ENCODE measurements at regions not wholly inside any gene's neighbourhood (a gene's known extent, or its start where the extent isn't known, plus 50 kb on each side); places are given as distances from the start of the nearest gene placed in this dataset.

GRCh38 chr10:43986374-43986773 lies 337.7 kb upstream of the ZNF32 start:
- BruUV-seq (replicated peaks), result no TSS peak
- H3K36me3 ChIP-seq (ENCODE audit: control insufficient read depth, insufficient read depth, low read length), result no peaks in the 10 kb centered on the region
- H3K27ac ChIP-seq (ENCODE audit: low read length), result no peak overlapping the region
- DNase-seq (ENCODE audit: low read depth, low spot score) (no peak), ATAC-seq (no peak)
- in situ Hi-C loops (cut with HindIII; ENCODE audit: low pct_unique_long_range_greater_than_20kb, low sequenced_read_pairs), result no loop called here
- no peaks in the 10 kb centered on the region for H3K9me3 ChIP-seq (ENCODE audit: control insufficient read depth, insufficient read depth, low read depth, low read length)
- intact Hi-C loops (cut with micrococcal nuclease; ENCODE audit: unreplicated experiment), result no loop called here
- H3K4me3 ChIP-seq (ENCODE audit: low read depth in 2 of 2, low read length in 2 of 2), result no peak overlapping the region
- CTCF ChIA-PET, result no interaction called here
- POLR2A ChIA-PET, result no interaction called here
- TF ChIP-seq TCF7L2 (IDR thresholded peaks at IDR 0.05; ENCODE audit: low read depth, low read length), result no peak
- H3K4me1 ChIP-seq (ENCODE audit: control insufficient read depth, insufficient read depth, low read length), result no peaks in the 10 kb centered on the region
- no peaks in the 10 kb centered on the region for H3K27me3 ChIP-seq (ENCODE audit: control insufficient read depth, insufficient read depth, low read length)

GRCh38 chr10:43985941-43986340 lies 337.3 kb upstream of the ZNF32 start:
- BruUV-seq (replicated peaks), result no TSS peak
- Histone ChIP-seq H3K27ac (ENCODE audit: low read length) (no peak overlapping the region), H3K4me3 (ENCODE audit: low read depth in 2 of 2, low read length in 2 of 2) (no peak overlapping the region), H3K9me3 (ENCODE audit: control insufficient read depth, insufficient read depth, low read depth, low read length) (no peaks in the 10 kb centered on the region), H3K36me3 (ENCODE audit: control insufficient read depth, insufficient read depth, low read length) (no peaks in the 10 kb centered on the region), H3K27me3 (ENCODE audit: control insufficient read depth, insufficient read depth, low read length) (no peaks in the 10 kb centered on the region), H3K4me1 (ENCODE audit: control insufficient read depth, insufficient read depth, low read length) (no peaks in the 10 kb centered on the region)
- POLR2A ChIA-PET, result no interaction called here
- in situ Hi-C loops (cut with HindIII; ENCODE audit: low pct_unique_long_range_greater_than_20kb, low sequenced_read_pairs) (no loop called here), intact Hi-C loops (cut with micrococcal nuclease; ENCODE audit: unreplicated experiment) (no loop called here)
- CTCF ChIA-PET, result no interaction called here
- TF ChIP-seq POLR2AphosphoS5 (IDR thresholded peaks at IDR 0.05; ENCODE audit: low read depth, low read length) (no peak), CTCF (IDR thresholded peaks at IDR 0.05) (no peak), TCF7L2 (IDR thresholded peaks at IDR 0.05; ENCODE audit: low read depth, low read length) (no peak), SIN3A (IDR thresholded peaks at IDR 0.05; ENCODE audit: borderline replicate concordance, insufficient read depth, low read depth, low read length) (no peak), REST (IDR thresholded peaks at IDR 0.05; ENCODE audit: insufficient read depth in 1 of 2, low read depth in 2 of 2, low read length in 1 of 2) (no peak)
- DNase-seq (ENCODE audit: low read depth, low spot score) (no peak), ATAC-seq (no peak)

- intact Hi-C loops (cut with micrococcal nuclease; ENCODE audit: unreplicated experiment) (no loop called here), in situ Hi-C loops (cut with HindIII; ENCODE audit: low pct_unique_long_range_greater_than_20kb, low sequenced_read_pairs) (no loop called here)
- no peak overlapping the region for H3K27ac ChIP-seq (ENCODE audit: low read length)
- ATAC-seq (no peak), DNase-seq (ENCODE audit: low read depth, low spot score) (no peak)
- no peaks in the 10 kb centered on the region for H3K9me3 ChIP-seq (ENCODE audit: control insufficient read depth, insufficient read depth, low read depth, low read length)
- no peak for TF ChIP-seq TCF7L2 (IDR thresholded peaks at IDR 0.05; ENCODE audit: low read depth, low read length)
- ChIA-PET POLR2A (no interaction called here), CTCF (no interaction called here)
- H3K4me1 ChIP-seq (ENCODE audit: control insufficient read depth, insufficient read depth, low read length), result no peaks in the 10 kb centered on the region
- no peaks in the 10 kb centered on the region for H3K36me3 ChIP-seq (ENCODE audit: control insufficient read depth, insufficient read depth, low read length)
- no TSS peak for BruUV-seq (replicated peaks)
- H3K27me3 ChIP-seq (ENCODE audit: control insufficient read depth, insufficient read depth, low read length), result no peaks in the 10 kb centered on the region
- no peak overlapping the region for H3K4me3 ChIP-seq (ENCODE audit: low read depth in 2 of 2, low read length in 2 of 2)
These were observed 335.2 kb upstream of the ZNF32 start for GRCh38 chr10:43983856-43984271.
